ENCODE measurements at regions not wholly inside any gene's neighbourhood (a gene's known extent, or its start where the extent isn't known, plus 50 kb on each side); places are given as distances from the start of the nearest gene placed in this dataset.
"Not testable (repeated sequence)": the region's sequence is repeated elsewhere in the genome, so short reads cannot be mapped to it uniquely, and the experiment has no call there.

DNA sequence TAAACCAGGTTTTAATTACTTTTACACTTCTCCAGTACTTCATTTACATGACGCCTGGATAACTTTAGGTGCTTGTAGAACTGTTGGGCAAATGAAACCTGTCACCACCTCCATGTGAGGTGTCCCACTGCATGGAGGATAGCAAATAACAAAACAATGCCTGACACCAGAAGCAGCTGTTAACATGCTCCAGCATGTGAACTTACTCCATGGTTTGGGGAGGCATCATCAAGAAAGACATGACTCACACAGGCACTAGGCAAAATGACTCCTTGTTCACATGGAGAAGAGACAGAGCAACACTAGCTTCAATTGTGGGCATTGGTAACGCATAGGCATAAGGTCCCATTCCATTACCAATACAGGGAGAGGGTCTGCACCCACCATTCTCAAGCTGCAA lies 198.1 kb upstream of the F9 start:
- intact Hi-C loops (cut with micrococcal nuclease; ENCODE audit: unreplicated experiment) = no loop called here
- BruUV-seq (replicated peaks) = no TSS peak

DNA sequence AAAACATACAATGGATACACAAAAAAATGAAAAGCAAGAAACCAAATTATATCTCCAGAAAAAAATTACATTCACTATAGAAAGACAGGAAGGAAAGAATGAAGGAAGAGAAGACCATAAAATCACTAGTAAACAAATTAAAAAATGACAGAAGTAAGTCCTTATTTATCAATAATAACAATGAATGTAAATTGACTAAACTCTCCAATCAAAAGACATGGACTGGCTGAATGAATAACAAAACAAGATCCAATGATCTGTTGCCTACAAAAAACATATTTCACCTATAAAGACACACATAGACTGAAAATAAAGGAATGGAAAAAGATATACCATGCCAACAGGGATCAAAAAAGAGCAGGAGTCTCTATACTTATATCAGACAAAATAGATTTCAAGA lies 203.2 kb upstream of the F9 start:
- no peaks in the 10 kb centered on the region for H3K79me2 ChIP-seq (ENCODE audit: insufficient read depth, low read depth, low read length)
- no peak for DNase-seq (ENCODE audit: low spot score)
- H4K20me1 ChIP-seq (ENCODE audit: insufficient read depth, low read length) = no peaks in the 10 kb centered on the region
- no peaks in the 10 kb centered on the region for H3K36me3 ChIP-seq (ENCODE audit: insufficient read depth, low read length)
- no peak overlapping the region for H3K4me3 ChIP-seq (ENCODE audit: low read depth, low read length, poor library complexity, severe bottlenecking)
- no peak overlapping the region for H3K4me2 ChIP-seq (ENCODE audit: low read length)
- no peaks in the 10 kb centered on the region for H3K4me1 ChIP-seq (ENCODE audit: insufficient read depth, low read length, poor library complexity, severe bottlenecking)
- BruUV-seq (replicated peaks) = no TSS peak
- intact Hi-C loops (cut with micrococcal nuclease; ENCODE audit: unreplicated experiment) = no loop called here
- H3K9me3 ChIP-seq (ENCODE audit: low read length) = no peaks in the 10 kb centered on the region
- H3K9me2 ChIP-seq (ENCODE audit: insufficient read depth, low read length) = no peaks in the 10 kb centered on the region
- POLR2A ChIA-PET = no interaction called here
- H2AFZ ChIP-seq (ENCODE audit: low read length) = no peak overlapping the region
- TF ChIP-seq EZH2phosphoT487 (IDR thresholded peaks at IDR 0.05; ENCODE audit: borderline replicate concordance, low read depth, low read length) = no peak
- TF ChIP-seq, protein P1, sequence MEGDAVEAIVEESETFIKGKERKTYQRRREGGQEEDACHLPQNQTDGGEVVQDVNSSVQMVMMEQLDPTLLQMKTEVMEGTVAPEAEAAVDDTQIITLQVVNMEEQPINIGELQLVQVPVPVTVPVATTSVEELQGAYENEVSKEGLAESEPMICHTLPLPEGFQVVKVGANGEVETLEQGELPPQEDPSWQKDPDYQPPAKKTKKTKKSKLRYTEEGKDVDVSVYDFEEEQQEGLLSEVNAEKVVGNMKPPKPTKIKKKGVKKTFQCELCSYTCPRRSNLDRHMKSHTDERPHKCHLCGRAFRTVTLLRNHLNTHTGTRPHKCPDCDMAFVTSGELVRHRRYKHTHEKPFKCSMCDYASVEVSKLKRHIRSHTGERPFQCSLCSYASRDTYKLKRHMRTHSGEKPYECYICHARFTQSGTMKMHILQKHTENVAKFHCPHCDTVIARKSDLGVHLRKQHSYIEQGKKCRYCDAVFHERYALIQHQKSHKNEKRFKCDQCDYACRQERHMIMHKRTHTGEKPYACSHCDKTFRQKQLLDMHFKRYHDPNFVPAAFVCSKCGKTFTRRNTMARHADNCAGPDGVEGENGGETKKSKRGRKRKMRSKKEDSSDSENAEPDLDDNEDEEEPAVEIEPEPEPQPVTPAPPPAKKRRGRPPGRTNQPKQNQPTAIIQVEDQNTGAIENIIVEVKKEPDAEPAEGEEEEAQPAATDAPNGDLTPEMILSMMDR (conservative IDR thresholded peaks at IDR 0.05; ENCODE audit: low read length) = no peak
- CTCF ChIA-PET (ENCODE audit: unreplicated experiment) = no interaction called here
- H3K27ac ChIP-seq (ENCODE audit: low read depth, low read length, poor library complexity, severe bottlenecking) = no peak overlapping the region

More for the DNA sequence above, 198.1 kb upstream of the F9 start:
- Histone ChIP-seq H3K4me1 (ENCODE audit: insufficient read depth, low read length, poor library complexity, severe bottlenecking) (no peaks in the 10 kb centered on the region), H3K9me3 (ENCODE audit: low read length) (no peaks in the 10 kb centered on the region), H3K79me2 (ENCODE audit: insufficient read depth, low read depth, low read length) (no peaks in the 10 kb centered on the region), H3K4me3 (ENCODE audit: low read depth, low read length, poor library complexity, severe bottlenecking) (no peak overlapping the region), H3K4me2 (ENCODE audit: low read length) (no peak overlapping the region), H3K36me3 (ENCODE audit: insufficient read depth, low read length) (no peaks in the 10 kb centered on the region), H4K20me1 (ENCODE audit: insufficient read depth, low read length) (no peaks in the 10 kb centered on the region), H3K27ac (ENCODE audit: low read depth, low read length, poor library complexity, severe bottlenecking) (no peak overlapping the region), H3K9me2 (ENCODE audit: insufficient read depth, low read length) (no peaks in the 10 kb centered on the region), H2AFZ (ENCODE audit: low read length) (no peak overlapping the region)
- POLR2A ChIA-PET = no interaction called here
- CTCF ChIA-PET (ENCODE audit: unreplicated experiment) = no interaction called here
- DNase-seq (ENCODE audit: low spot score) = no peak
- TF ChIP-seq EZH2phosphoT487 (IDR thresholded peaks at IDR 0.05; ENCODE audit: borderline replicate concordance, low read depth, low read length) = no peak
- TF ChIP-seq, protein P1 (conservative IDR thresholded peaks at IDR 0.05; ENCODE audit: low read length) = no peak

DNA sequence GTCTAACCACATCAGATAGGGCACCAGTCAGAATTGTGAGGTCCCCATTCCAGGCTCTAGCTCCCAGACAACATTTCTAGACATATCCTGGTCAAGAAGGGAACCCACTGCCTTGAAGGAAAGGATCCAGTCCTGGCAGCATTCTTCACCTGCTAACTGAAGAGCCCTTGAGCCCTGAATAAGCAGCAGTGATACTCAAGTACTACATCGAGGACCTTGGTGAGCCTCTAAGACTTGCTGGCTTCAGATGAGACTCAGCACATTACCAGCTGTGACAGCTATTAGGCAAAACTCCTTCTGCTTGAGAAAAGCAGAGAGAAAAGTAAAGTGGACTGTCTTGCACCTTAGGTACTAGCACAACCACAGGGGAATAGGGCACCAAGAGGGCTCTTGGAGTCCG lies 205.8 kb upstream of the F9 start:
- Histone ChIP-seq H3K9me2 (ENCODE audit: insufficient read depth, low read length) (no peaks in the 10 kb centered on the region), H3K4me3 (ENCODE audit: low read depth, low read length, poor library complexity, severe bottlenecking) (no peak overlapping the region), H3K4me1 (ENCODE audit: insufficient read depth, low read length, poor library complexity, severe bottlenecking) (no peaks in the 10 kb centered on the region), H3K27ac (ENCODE audit: low read depth, low read length, poor library complexity, severe bottlenecking) (no peak overlapping the region), H3K36me3 (ENCODE audit: insufficient read depth, low read length) (no peaks in the 10 kb centered on the region), H2AFZ (ENCODE audit: low read length) (no peak overlapping the region), H3K9me3 (ENCODE audit: low read length) (no peaks in the 10 kb centered on the region), H3K79me2 (ENCODE audit: insufficient read depth, low read depth, low read length) (no peaks in the 10 kb centered on the region), H4K20me1 (ENCODE audit: insufficient read depth, low read length) (no peaks in the 10 kb centered on the region), H3K4me2 (ENCODE audit: low read length) (no peak overlapping the region)
- CTCF ChIA-PET (ENCODE audit: unreplicated experiment) = no interaction called here
- intact Hi-C loops (cut with micrococcal nuclease; ENCODE audit: unreplicated experiment) = no loop called here
- no peak for TF ChIP-seq EZH2phosphoT487 (IDR thresholded peaks at IDR 0.05; ENCODE audit: borderline replicate concordance, low read depth, low read length)
- TF ChIP-seq, protein P1 (conservative IDR thresholded peaks at IDR 0.05; ENCODE audit: low read length) = no peak
- POLR2A ChIA-PET = no interaction called here
- no TSS peak for BruUV-seq (replicated peaks)
- DNase-seq (ENCODE audit: low spot score) = no peak

DNA sequence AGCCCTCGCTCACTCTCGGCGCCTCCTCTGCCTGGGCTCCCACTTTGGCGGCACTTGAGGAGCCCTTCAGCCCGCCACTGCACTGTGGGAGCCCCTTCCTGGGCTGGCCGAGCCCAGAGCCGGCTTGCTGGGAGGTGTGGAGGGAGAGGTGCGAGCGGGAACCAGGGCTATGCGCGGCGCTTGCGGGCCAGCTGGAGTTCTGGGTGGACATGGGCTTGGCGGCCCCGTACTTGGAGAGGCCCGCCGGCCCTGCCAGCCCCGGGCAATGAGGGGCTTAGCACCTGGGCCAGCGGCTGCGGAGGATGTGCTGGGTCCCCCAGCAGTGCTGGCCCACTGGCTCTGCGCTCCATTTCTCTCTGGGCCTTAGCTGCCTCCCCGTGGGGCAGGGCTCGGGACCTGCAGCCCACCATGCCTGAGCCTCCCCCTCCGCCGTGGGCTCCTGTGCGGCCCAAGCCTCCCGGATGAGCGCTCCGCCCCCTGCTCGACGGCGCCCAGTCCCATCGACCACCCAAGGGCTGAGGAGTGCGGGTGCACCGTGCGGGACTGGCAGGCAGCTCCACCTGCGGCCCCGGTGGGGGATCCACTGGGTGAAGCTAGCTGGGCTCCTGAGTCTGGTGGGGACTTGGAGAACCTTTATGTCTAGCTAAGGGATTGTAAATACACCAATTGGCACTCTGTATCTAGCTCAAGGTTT lies 209.7 kb upstream of the F9 start:
- BruUV-seq (replicated peaks); intact Hi-C loops (cut with micrococcal nuclease; ENCODE audit: unreplicated experiment); DNase-seq (ENCODE audit: low spot score); H4K20me1 ChIP-seq (ENCODE audit: insufficient read depth, low read length); H3K4me2 ChIP-seq (ENCODE audit: low read length); H3K27ac ChIP-seq (ENCODE audit: low read depth, low read length, poor library complexity, severe bottlenecking); H3K36me3 ChIP-seq (ENCODE audit: insufficient read depth, low read length); H3K79me2 ChIP-seq (ENCODE audit: insufficient read depth, low read depth, low read length); H3K4me3 ChIP-seq (ENCODE audit: low read depth, low read length, poor library complexity, severe bottlenecking); H3K4me1 ChIP-seq (ENCODE audit: insufficient read depth, low read length, poor library complexity, severe bottlenecking); CTCF ChIA-PET (ENCODE audit: unreplicated experiment); H2AFZ ChIP-seq (ENCODE audit: low read length); H3K9me3 ChIP-seq (ENCODE audit: low read length); H3K9me2 ChIP-seq (ENCODE audit: insufficient read depth, low read length); POLR2A ChIA-PET: not testable (repeated sequence)
